Middle frontal gyrus (tissue), 1 donor: ENCODE measurements at regions not wholly inside any gene's neighbourhood (a gene's known extent, or its start where the extent isn't known, plus 50 kb on each side); places are given as distances from the start of the nearest gene placed in this dataset.

Experiments
- DNase-seq: peaks from one replicate; pipeline ENCODE4 v3.0.0-alpha.2; 2015; ENCODE audit warnings: low spot score; ENCODE audit errors: extremely low spot score

GRCh38 chr12:88951860-88952561 lies 371.7 kb upstream of the KITLG start:
- no peak for DNase-seq

- no peak for DNase-seq
These were observed 370.9 kb upstream of the KITLG start for GRCh38 chr12:88951177-88951576.

GRCh38 chr12:88947486-88948043 lies 367.3 kb upstream of the KITLG start:
- no peak for DNase-seq

GRCh38 chr12:88946372-88946997 lies 366.2 kb upstream of the KITLG start:
- DNase-seq: no peak

- no peak for DNase-seq
These were observed 364.9 kb upstream of the KITLG start for GRCh38 chr12:88945051-88945732.

GRCh38 chr12:88944397-88944796 lies 364.1 kb upstream of the KITLG start:
- no peak for DNase-seq

GRCh38 chr12:88940854-88941253 lies 360.6 kb upstream of the KITLG start:
- no peak for DNase-seq

- DNase-seq: no peak
These were observed 355.6 kb upstream of the KITLG start for GRCh38 chr12:88935856-88936255.

DNA sequence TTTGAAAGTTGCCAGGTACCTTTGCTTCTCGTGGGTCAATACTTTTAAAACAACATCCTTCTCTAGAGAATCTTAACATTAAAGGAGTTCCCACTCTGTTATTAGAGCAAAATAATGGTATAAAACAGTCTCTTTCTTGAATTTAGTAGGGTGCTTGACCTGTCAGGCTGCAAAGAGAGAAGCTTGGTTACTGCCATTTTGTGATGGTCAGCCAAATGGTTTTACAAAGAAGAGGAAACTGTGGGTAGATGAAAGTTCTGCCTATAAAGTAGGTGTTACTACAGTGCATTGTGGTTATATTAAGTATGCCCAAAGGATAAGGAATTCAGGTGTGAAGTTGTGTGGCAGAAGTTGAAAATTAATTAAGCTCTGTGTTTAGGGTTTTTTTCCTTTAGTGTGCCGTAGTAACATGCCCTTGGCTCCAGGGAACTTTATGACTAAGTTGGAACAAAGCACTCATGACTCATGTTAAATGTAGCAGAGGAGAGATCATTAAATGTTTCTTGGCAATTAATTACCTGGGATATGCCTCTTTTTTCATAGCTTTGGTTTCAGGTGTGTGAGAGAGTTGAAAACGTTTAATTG lies 354.0 kb upstream of the KITLG start:
- no peak for DNase-seq

- no peak for DNase-seq
These were observed 352.2 kb upstream of the KITLG start for GRCh38 chr12:88932457-88932856.

DNA sequence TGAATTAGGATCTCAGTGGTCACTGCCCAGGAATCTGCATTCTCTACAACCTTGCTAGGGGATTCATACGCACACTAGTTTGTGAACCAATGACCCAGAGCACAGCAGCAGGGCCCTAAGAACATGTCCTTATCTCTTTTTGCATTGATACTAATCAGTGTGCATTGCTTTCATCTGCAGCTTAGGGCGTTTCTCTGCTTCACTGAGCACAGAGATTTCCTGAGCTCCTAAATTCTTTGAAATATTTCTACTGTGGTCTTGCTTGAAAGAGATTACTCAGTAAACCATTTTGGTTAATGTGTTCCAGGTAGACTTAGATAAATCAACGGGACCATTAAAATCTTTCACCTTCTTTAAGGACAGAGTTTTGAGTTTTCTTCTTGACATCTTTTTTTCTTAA lies 351.3 kb upstream of the KITLG start:
- DNase-seq: no peak

GRCh38 chr12:88925454-88925853 lies 345.2 kb upstream of the KITLG start:
- no peak for DNase-seq

DNA sequence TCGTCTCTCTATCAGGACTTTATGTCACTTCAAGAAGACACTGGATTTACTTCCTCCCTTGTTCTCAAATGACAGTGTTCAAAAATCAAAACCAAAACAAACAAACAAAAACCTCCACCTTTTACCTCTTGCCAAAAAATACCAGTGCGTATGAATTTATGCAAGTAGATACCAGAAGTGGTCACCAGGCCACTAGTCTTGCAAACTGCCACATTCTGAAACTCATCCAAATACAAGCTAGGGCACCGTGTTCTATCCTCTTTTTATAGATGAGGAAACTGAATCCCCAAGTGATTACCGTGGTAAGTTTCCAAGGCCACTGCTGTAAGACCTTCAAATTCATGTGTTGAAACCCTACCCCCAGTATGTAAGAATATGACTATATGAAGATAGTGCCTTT lies 343.9 kb upstream of the KITLG start:
- no peak for DNase-seq

DNA sequence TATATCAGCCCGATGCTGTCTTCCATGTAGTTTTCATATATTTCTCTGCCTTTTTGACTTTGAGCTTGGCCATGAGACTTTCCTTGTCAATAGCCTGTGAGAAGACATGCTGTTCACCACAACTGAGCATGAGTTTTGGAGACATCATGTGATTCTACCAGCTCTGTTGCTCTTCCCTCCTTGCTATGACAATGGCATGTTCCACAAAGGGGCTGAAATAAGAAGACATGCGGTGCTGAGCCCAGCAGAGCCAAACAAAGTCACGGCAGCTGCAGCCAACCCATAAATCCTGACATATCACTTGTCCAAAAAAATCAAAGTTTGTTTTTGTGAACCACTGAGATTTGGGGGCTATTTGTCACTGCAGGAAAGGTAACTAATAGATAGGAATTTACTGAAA lies 343.4 kb upstream of the KITLG start:
- no peak for DNase-seq

- no peak for DNase-seq
These were observed 342.5 kb upstream of the KITLG start for GRCh38 chr12:88922816-88923215.

GRCh38 chr12:88921890-88922532 lies 341.7 kb upstream of the KITLG start:
- DNase-seq: no peak

- no peak for DNase-seq
These were observed 341.2 kb upstream of the KITLG start for GRCh38 chr12:88921434-88921833.

GRCh38 chr12:88918161-88918560 lies 337.9 kb upstream of the KITLG start:
- no peak for DNase-seq

GRCh38 chr12:88914967-88915366 lies 334.7 kb upstream of the KITLG start:
- no peak for DNase-seq

DNA sequence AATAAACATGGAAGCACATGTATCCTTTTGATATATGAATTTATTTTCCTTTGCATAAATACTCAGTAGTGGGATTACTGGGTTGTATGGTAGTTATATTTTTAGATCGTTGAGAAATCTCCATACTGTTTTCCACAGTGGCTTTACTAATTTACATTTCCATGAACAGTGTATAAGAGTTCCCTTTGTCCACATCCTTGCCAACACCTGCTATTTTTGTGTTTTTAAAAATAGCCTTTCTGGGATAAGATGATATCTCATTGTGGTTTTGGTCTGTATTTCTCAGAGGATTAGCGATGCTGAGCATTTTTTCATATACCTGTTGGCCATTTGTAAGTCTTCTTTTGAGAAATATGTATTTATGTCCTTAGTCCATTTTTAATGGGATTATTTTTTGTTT lies 329.2 kb upstream of the KITLG start:
- DNase-seq: no peak

GRCh38 chr12:88908345-88908744 lies 328.1 kb upstream of the KITLG start:
- no peak for DNase-seq

GRCh38 chr12:88904705-88905104 lies 324.4 kb upstream of the KITLG start:
- DNase-seq: no peak
